ENCODE measurements at regions not wholly inside any gene's neighbourhood (a gene's known extent, or its start where the extent isn't known, plus 50 kb on each side); places are given as distances from the start of the nearest gene placed in this dataset.

GRCh38 chr2:107322416-107322815 is 436.4 kb upstream of the ST6GAL2 start:
- DNase-seq = no peak

- DNase-seq = no peak
Measured at GRCh38 chr2:107323946-107324565, 438.1 kb upstream of the ST6GAL2 start.

- no peak for DNase-seq
Measured at GRCh38 chr2:107325981-107326786, 440.2 kb upstream of the ST6GAL2 start.

- DNase-seq = no peak
Measured at GRCh38 chr2:107334306-107334705, 448.3 kb upstream of the ST6GAL2 start.

- DNase-seq = no peak
Measured at GRCh38 chr2:107336526-107336925, 450.6 kb upstream of the ST6GAL2 start.

GRCh38 chr2:107337209-107337898 is 451.4 kb upstream of the ST6GAL2 start:
- no peak for DNase-seq

GRCh38 chr2:107338059-107338458 is 452.1 kb upstream of the ST6GAL2 start:
- DNase-seq = no peak

GRCh38 chr2:107338571-107338970 is 452.6 kb upstream of the ST6GAL2 start:
- DNase-seq = no peak

GRCh38 chr2:107340955-107341354 is 455.0 kb upstream of the ST6GAL2 start:
- no peak for DNase-seq

GRCh38 chr2:107349329-107349728 is 463.4 kb upstream of the ST6GAL2 start:
- no peak for DNase-seq

GRCh38 chr2:107354175-107354574 is 468.2 kb upstream of the ST6GAL2 start:
- no peak for DNase-seq

GRCh38 chr2:107358362-107358761 is 468.3 kb upstream of the RGPD4 start:
- DNase-seq = no peak

GRCh38 chr2:107359021-107359420 is 467.7 kb upstream of the RGPD4 start:
- DNase-seq = no peak

GRCh38 chr2:107361751-107362381 is 464.8 kb upstream of the RGPD4 start:
- no peak for DNase-seq

- no peak for DNase-seq
Measured at GRCh38 chr2:107362993-107363392, 463.7 kb upstream of the RGPD4 start.

GRCh38 chr2:107363806-107364205 is 462.9 kb upstream of the RGPD4 start:
- DNase-seq = no peak

GRCh38 chr2:107364361-107364950 is 462.2 kb upstream of the RGPD4 start:
- DNase-seq = no peak

- DNase-seq = no peak
Measured at GRCh38 chr2:107374249-107374648, 452.4 kb upstream of the RGPD4 start.

- no peak for DNase-seq
Measured at GRCh38 chr2:107376909-107377308, 449.8 kb upstream of the RGPD4 start.

- DNase-seq = no peak
Measured at GRCh38 chr2:107380912-107381311, 445.8 kb upstream of the RGPD4 start.

- no peak for DNase-seq
Measured at GRCh38 chr2:107383691-107384090, 443.0 kb upstream of the RGPD4 start.

- DNase-seq = no peak
Measured at GRCh38 chr2:107384422-107384821, 442.3 kb upstream of the RGPD4 start.

GRCh38 chr2:107385921-107386320 is 440.8 kb upstream of the RGPD4 start:
- DNase-seq = no peak
